ENCODE measurements at regions not wholly inside any gene's neighbourhood (a gene's known extent, or its start where the extent isn't known, plus 50 kb on each side); places are given as distances from the start of the nearest gene placed in this dataset.

DNA sequence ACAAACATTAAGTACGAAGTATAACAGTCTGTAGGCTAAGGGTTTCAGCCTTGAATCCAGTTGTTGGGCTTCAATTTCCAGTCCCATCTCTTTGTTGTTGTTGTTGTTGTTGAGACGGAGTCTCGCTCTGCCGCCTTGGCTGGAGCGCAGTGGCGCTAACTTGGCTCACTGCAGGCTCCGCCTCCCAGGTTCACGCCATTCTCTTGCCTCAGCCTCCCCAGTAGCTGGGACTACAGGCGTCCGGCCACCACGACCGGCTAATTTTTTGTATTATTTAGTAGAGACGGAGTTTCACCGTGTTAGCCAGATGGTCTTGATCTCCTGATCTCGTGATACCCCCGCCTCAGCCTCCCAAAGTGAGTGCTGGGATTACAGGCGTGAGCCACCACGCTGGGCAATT lies 464.9 kb downstream of the ANKRD7 start:
- Histone ChIP-seq H3K36me3 (ENCODE audit: control insufficient read depth, insufficient read depth, low read length) (no peaks in the 10 kb centered on the region), H3K27me3 (replicated peaks; ENCODE audit: control insufficient read depth, insufficient read depth, low read length) (no peaks in the 10 kb centered on the region), H3K4me3 (replicated peaks; ENCODE audit: low read depth, low read length) (no peak overlapping the region)
- DNase-seq (ENCODE audit: extremely low read depth, insufficient read length): no peak
- TF ChIP-seq, protein P1, sequence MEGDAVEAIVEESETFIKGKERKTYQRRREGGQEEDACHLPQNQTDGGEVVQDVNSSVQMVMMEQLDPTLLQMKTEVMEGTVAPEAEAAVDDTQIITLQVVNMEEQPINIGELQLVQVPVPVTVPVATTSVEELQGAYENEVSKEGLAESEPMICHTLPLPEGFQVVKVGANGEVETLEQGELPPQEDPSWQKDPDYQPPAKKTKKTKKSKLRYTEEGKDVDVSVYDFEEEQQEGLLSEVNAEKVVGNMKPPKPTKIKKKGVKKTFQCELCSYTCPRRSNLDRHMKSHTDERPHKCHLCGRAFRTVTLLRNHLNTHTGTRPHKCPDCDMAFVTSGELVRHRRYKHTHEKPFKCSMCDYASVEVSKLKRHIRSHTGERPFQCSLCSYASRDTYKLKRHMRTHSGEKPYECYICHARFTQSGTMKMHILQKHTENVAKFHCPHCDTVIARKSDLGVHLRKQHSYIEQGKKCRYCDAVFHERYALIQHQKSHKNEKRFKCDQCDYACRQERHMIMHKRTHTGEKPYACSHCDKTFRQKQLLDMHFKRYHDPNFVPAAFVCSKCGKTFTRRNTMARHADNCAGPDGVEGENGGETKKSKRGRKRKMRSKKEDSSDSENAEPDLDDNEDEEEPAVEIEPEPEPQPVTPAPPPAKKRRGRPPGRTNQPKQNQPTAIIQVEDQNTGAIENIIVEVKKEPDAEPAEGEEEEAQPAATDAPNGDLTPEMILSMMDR (IDR thresholded peaks at IDR 0.05; ENCODE audit: insufficient read depth, low read length, poor library complexity, severe bottlenecking): no peak

DNA sequence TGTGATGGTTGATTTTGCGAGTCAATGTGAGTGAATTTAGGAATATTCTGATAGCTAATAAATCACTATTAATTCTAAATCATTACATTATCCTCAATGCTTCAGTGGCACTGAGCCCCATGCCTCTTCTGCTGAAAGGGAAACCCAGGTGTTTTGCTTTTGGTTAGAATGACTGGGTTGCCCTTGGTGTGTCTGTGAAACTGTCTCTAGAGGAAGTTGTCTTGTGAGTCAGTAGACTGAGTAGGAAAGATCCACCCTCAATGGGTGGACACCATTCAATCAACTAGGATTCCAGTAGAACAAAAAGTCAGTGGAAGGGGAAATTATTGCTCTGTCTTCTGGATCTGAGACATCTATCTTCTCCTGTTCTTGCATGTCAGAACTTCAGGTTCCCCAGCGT lies 472.4 kb downstream of the ANKRD7 start:
- TF ChIP-seq, protein P1 (IDR thresholded peaks at IDR 0.05; ENCODE audit: insufficient read depth, low read length, poor library complexity, severe bottlenecking): no peak
- H3K27me3 ChIP-seq (replicated peaks; ENCODE audit: control insufficient read depth, insufficient read depth, low read length): no peaks in the 10 kb centered on the region
- H3K4me3 ChIP-seq (replicated peaks; ENCODE audit: low read depth, low read length): no peak overlapping the region
- H3K36me3 ChIP-seq (ENCODE audit: control insufficient read depth, insufficient read depth, low read length): no peaks in the 10 kb centered on the region
- DNase-seq (ENCODE audit: extremely low read depth, insufficient read length): no peak

DNA sequence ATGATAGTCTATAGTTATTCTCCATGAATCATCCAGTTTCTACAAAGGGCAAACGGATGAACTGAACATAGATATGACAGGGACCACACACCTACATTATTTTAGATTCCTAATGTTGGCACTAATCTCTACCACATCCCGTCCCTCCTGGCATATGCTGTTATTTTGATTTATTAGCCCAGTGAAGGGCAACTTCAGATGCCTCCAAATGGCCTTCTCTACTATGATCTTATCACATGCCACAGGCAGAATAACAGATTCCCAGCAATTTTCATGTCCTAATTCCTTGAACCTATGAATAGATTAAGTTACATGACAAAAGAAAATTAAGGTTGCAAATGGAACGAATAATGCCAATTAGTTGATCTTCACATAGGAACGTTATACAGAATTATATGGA lies 474.7 kb downstream of the ANKRD7 start:
- Histone ChIP-seq H3K36me3 (ENCODE audit: control insufficient read depth, insufficient read depth, low read length) (no peaks in the 10 kb centered on the region), H3K27me3 (replicated peaks; ENCODE audit: control insufficient read depth, insufficient read depth, low read length) (no peaks in the 10 kb centered on the region), H3K4me3 (replicated peaks; ENCODE audit: low read depth, low read length) (no peak overlapping the region)
- TF ChIP-seq, protein P1 (IDR thresholded peaks at IDR 0.05; ENCODE audit: insufficient read depth, low read length, poor library complexity, severe bottlenecking): no peak
- DNase-seq (ENCODE audit: extremely low read depth, insufficient read length): no peak

DNA sequence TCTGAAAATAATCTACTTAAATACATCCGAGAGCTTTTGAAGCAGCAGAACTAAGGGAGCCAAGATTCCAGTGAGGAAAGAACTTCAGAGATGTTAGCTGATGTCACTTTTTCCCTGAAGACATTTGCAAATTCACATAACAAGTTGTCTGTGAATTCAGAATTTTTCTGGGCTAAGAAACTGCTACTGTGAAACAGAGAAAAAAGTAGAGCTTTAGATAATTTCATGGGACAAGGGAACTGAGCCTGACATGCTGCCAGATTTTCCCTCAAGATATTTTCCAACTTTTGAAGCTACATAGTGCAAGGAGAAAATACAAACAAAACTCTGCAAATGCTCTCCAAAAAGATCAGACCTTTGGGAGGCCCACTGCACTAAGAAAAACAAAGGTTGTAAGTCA lies 484.2 kb downstream of the ANKRD7 start:
- no peaks in the 10 kb centered on the region for H3K36me3 ChIP-seq (ENCODE audit: control insufficient read depth, insufficient read depth, low read length)
- no peak overlapping the region for H3K4me3 ChIP-seq (replicated peaks; ENCODE audit: low read depth, low read length)
- no peaks in the 10 kb centered on the region for H3K27me3 ChIP-seq (replicated peaks; ENCODE audit: control insufficient read depth, insufficient read depth, low read length)
- TF ChIP-seq, protein P1 (IDR thresholded peaks at IDR 0.05; ENCODE audit: insufficient read depth, low read length, poor library complexity, severe bottlenecking): no peak
- no peak for DNase-seq (ENCODE audit: extremely low read depth, insufficient read length)

DNA sequence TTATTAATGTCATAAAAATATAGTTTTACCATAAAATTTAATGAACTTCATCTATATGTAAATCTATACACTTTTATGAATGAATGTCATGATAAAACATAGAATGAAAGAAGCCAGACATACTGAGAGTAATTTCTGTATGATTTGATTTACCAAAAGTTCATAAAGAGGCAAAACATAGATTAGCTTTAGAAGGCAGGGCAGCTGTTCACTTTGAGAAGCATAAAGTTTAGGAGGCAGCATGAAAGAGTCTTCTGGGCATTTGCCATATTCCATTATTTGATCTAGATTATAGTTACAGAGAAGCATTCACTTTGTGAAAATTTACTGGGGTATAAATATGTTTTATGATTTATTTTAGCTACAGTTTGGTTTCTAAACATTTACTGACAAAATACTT lies 487.2 kb downstream of the ANKRD7 start:
- H3K36me3 ChIP-seq (ENCODE audit: control insufficient read depth, insufficient read depth, low read length): no peaks in the 10 kb centered on the region
- DNase-seq (ENCODE audit: extremely low read depth, insufficient read length): no peak
- TF ChIP-seq, protein P1 (IDR thresholded peaks at IDR 0.05; ENCODE audit: insufficient read depth, low read length, poor library complexity, severe bottlenecking): no peak
- H3K4me3 ChIP-seq (replicated peaks; ENCODE audit: low read depth, low read length): no peak overlapping the region
- H3K27me3 ChIP-seq (replicated peaks; ENCODE audit: control insufficient read depth, insufficient read depth, low read length): no peaks in the 10 kb centered on the region

DNA sequence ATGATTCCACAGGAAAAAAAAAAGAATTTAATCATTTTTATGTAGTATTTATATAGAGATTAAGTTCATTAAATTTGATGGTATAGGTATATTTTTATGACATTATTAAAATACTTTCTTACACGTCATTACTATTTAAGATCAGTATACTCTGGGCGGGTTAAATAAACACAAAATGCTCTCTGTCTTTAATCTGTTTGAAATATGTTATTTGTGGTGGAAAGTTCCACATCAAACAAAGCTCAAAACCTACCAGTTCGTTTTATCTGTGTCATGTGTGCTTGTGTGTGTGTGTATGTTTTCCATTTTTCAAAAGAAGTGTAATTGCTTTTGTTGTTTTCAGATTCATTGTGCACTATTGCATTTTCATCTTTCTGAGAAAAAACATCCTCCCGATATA lies 488.5 kb downstream of the ANKRD7 start:
- Histone ChIP-seq H3K27me3 (replicated peaks; ENCODE audit: control insufficient read depth, insufficient read depth, low read length) (no peaks in the 10 kb centered on the region), H3K4me3 (replicated peaks; ENCODE audit: low read depth, low read length) (no peak overlapping the region), H3K36me3 (ENCODE audit: control insufficient read depth, insufficient read depth, low read length) (no peaks in the 10 kb centered on the region)
- TF ChIP-seq, protein P1 (IDR thresholded peaks at IDR 0.05; ENCODE audit: insufficient read depth, low read length, poor library complexity, severe bottlenecking): no peak
- no peak for DNase-seq (ENCODE audit: extremely low read depth, insufficient read length)
